ENCODE measurements at regions not wholly inside any gene's neighbourhood (a gene's known extent, or its start where the extent isn't known, plus 50 kb on each side); places are given as distances from the start of the nearest gene placed in this dataset.

DNA sequence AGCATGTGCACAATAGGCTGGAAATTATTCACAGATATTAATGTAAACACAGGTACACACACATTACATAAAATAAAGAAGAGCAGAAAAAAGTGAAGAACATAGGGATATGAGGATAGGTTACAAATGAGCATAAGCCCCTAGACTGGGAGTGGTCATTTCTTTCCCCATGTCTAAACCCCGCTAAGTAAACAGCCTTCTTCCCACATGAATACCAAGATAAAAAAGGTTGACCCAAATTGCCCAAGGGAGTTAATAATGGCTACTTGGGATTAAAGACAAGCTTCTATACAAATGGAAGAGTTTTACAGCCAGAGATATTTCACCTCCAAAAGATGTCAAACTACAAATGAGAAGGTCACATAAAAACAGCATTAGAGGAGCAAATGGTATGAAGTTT is 527.1 kb upstream of the CELF2 start:
- DNase-seq (no peak), ATAC-seq (no peak)
- TF ChIP-seq, protein P1, sequence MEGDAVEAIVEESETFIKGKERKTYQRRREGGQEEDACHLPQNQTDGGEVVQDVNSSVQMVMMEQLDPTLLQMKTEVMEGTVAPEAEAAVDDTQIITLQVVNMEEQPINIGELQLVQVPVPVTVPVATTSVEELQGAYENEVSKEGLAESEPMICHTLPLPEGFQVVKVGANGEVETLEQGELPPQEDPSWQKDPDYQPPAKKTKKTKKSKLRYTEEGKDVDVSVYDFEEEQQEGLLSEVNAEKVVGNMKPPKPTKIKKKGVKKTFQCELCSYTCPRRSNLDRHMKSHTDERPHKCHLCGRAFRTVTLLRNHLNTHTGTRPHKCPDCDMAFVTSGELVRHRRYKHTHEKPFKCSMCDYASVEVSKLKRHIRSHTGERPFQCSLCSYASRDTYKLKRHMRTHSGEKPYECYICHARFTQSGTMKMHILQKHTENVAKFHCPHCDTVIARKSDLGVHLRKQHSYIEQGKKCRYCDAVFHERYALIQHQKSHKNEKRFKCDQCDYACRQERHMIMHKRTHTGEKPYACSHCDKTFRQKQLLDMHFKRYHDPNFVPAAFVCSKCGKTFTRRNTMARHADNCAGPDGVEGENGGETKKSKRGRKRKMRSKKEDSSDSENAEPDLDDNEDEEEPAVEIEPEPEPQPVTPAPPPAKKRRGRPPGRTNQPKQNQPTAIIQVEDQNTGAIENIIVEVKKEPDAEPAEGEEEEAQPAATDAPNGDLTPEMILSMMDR (IDR thresholded peaks at IDR 0.05): no peak
- intact Hi-C loops (cut with DNase I): no loop called here
- H3K27me3 ChIP-seq: no peaks in the 10 kb centered on the region
- no peaks in the 10 kb centered on the region for H3K9me3 ChIP-seq
- H3K4me3 ChIP-seq: no peak overlapping the region
- H3K4me1 ChIP-seq: no peaks in the 10 kb centered on the region
- H3K27ac ChIP-seq: no peak overlapping the region
- no peaks in the 10 kb centered on the region for H3K36me3 ChIP-seq

DNA sequence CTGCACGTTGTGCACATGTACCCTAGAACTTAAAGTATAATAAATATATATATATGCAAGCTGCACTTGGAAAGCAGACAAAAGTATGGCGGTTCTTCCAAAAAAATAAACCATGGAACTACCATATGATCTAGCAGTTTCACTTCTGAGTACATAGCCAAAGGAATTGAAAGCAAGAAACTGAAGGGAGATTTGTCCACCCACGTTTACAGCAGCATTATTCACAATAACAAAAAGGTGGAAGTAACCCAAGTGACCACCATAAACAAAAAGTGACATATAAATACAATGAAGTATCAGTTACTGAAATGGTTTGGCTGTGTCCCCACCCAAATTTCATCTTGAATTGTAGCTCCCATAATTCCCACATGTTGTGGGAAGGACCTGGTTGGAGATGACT is 525.3 kb upstream of the CELF2 start:
- DNase-seq (no peak), ATAC-seq (no peak)
- Histone ChIP-seq H3K27ac (no peak overlapping the region), H3K27me3 (no peaks in the 10 kb centered on the region), H3K36me3 (no peaks in the 10 kb centered on the region), H3K4me3 (no peak overlapping the region), H3K9me3 (no peaks in the 10 kb centered on the region), H3K4me1 (no peaks in the 10 kb centered on the region)
- intact Hi-C loops (cut with DNase I): no loop called here
- TF ChIP-seq, protein P1 (IDR thresholded peaks at IDR 0.05): no peak

DNA sequence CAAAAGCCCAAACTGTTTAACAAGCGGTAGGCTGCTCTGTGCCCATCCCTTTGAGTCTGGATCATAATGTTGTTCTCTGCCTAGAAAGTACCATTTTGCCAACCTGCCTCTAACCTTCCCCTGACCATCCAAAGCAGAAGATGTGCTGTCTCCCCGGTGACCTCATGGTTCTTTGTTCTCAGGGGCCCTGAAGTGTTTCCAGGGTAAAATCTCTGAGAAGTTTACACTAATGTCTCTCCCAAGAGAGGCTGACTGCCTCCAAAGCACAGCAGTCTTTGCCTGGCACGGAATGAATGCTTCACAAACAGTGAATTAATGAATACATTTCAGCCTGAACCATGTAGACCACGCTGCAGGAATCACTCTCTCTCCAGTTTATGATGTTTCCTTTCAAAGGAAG is 523.8 kb upstream of the CELF2 start:
- intact Hi-C loops (cut with DNase I): no loop called here
- no peak for ATAC-seq
- Histone ChIP-seq H3K9me3 (no peaks in the 10 kb centered on the region), H3K4me1 (no peaks in the 10 kb centered on the region), H3K36me3 (no peaks in the 10 kb centered on the region), H3K4me3 (no peak overlapping the region), H3K27ac (no peak overlapping the region), H3K27me3 (no peaks in the 10 kb centered on the region)
- no peak for DNase-seq
- TF ChIP-seq, protein P1 (IDR thresholded peaks at IDR 0.05): no peak

DNA sequence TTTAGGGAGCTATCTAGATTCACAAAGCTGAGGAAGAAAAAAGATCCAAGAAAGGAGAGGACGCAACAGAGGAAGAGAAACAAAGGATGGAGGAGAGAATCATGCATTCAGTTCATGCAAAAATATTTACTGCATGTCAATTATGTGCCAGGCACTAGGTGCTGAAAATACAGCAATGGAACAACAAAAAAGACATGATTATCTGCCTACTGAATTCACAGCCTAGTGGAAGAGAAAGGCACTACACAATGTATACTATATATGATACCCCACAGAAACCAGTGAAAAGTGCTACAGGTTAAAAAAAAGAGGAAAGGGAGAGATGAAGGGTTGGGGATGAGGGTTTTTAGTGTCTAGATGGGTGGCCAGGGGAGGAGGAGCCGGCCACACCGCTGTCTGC is 520.4 kb upstream of the CELF2 start:
- TF ChIP-seq, protein P1 (IDR thresholded peaks at IDR 0.05): no peak
- Histone ChIP-seq H3K4me1 (no peaks in the 10 kb centered on the region), H3K4me3 (no peak overlapping the region), H3K36me3 (no peaks in the 10 kb centered on the region), H3K27ac (no peak overlapping the region), H3K9me3 (no peaks in the 10 kb centered on the region), H3K27me3 (no peaks in the 10 kb centered on the region)
- intact Hi-C loops (cut with DNase I): no loop called here
- no peak for ATAC-seq
- no peak for DNase-seq

DNA sequence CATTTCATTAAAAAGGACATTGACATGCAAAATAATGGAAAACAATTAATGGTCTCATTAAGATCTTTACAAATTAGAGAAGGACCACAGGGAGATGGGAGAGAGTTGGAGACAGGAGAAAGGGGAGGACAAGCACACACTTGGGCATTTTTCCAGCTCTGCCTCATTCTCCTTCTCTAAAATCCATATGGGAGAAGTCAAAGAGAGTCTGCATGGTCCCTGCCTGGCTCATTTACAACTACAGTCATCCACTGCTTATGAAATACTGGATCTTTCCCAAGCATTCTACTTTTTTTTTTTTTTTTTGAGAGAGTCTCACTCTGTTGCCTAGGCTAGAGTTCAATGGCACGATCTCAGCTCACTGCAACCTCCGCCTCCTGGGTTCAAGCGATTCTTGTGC is 518.9 kb upstream of the CELF2 start:
- H3K36me3 ChIP-seq: no peaks in the 10 kb centered on the region
- TF ChIP-seq, protein P1 (IDR thresholded peaks at IDR 0.05): no peak
- no peak for ATAC-seq
- no peaks in the 10 kb centered on the region for H3K9me3 ChIP-seq
- no peaks in the 10 kb centered on the region for H3K4me1 ChIP-seq
- no peaks in the 10 kb centered on the region for H3K27me3 ChIP-seq
- DNase-seq: no peak
- no peak overlapping the region for H3K4me3 ChIP-seq
- H3K27ac ChIP-seq: no peak overlapping the region
- intact Hi-C loops (cut with DNase I): no loop called here

DNA sequence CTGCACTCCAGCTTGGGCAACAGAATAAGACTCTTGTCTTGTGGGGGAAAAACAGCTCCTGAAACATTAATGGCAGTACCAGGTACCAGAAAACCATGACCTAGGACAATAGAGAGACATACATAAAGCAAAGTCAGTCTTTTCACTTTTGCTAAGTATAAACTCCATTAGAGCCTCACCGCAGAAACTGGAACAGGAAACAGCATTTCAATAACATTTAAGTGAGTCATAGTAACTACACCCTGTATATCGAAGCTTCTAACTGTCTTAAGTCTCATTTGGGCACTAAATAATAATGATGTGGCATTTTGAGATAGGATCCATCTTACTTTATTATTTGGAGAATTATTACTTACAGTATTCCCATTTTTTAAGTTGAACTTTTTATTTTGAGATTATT is 517.8 kb upstream of the CELF2 start:
- Histone ChIP-seq H3K36me3 (no peaks in the 10 kb centered on the region), H3K9me3 (no peaks in the 10 kb centered on the region), H3K4me3 (no peak overlapping the region), H3K4me1 (no peaks in the 10 kb centered on the region), H3K27me3 (no peaks in the 10 kb centered on the region), H3K27ac (no peak overlapping the region)
- ATAC-seq (no peak), DNase-seq (no peak)
- TF ChIP-seq, protein P1 (IDR thresholded peaks at IDR 0.05): no peak
- intact Hi-C loops (cut with DNase I): no loop called here
